DMS79 (cell line): ENCODE measurements at regions not wholly inside any gene's neighbourhood (a gene's known extent, or its start where the extent isn't known, plus 50 kb on each side); places are given as distances from the start of the nearest gene placed in this dataset.

Source experiments
- DNase-seq: peaks from one replicate; lab custom pipeline; 2025; lab: John Stamatoyannopoulos, UW

DNA sequence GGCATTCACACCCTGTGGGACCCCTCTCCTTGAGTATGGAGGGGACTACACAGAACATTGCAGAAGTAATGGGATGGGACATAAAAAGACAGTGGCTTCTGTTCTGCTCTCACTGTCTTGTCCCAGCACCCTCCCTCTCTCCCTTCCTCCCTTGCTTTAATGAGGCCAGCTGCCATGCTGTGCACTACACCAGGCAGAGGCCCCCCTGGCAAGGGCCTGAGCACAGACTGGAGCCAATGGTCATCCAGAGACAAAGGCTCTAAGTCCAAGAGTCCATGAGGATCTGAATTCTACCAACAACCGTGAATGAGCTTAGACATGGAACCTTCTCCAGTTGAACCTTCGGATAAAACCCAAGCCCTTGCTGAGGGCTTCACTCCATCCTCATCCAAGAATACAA is 263.0 kb downstream of the NDUFA10 start:
- no peak for DNase-seq

DNA sequence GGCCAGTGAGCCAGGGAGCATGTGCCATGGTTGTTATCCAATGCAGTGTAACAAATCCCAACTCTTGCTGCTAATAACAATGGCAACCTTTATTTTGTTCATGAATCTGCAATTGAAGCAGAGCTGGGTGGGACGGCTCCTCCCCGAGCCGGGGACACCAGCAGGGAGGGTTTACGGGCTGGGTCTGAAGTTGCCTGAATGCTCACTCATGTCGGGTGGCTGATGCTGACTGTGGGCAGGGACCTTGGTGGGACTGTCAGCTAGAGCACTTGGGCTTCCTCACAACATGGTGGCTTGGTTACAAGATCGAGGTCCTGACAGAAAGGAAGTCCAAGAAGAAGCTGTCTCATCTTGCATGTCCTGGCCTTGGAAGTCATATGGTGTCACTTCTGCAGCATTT is 264.5 kb downstream of the NDUFA10 start:
- no peak for DNase-seq

DNA sequence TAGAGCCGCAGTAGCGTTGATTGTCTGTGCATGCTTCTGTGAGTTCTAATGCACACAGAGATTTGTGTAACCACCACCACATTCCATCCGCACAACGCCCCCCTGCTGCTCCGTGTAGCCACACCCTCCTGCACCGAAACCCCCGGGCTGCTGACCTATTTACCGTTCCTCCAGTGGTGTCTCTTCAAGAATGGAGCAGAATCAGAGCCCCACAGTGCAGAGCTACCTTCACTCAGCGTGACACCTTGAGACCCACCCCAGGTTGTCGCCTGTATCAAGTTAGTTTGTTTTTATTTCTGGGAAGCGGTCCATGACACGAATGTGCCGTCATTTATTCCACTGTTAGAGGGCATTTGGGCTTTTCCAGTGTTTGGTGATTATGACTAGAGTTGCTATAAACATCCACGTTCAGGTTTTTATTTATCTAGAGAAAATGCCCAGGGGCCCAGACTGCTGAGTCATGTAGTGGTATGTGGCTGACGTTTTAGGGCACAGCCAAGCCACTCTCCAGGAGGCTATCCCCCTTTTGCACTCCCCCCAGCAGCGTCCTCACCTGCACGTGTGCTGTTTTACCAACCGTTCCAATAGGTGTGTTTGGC is 266.8 kb downstream of the NDUFA10 start:
- DNase-seq, result no peak

DNA sequence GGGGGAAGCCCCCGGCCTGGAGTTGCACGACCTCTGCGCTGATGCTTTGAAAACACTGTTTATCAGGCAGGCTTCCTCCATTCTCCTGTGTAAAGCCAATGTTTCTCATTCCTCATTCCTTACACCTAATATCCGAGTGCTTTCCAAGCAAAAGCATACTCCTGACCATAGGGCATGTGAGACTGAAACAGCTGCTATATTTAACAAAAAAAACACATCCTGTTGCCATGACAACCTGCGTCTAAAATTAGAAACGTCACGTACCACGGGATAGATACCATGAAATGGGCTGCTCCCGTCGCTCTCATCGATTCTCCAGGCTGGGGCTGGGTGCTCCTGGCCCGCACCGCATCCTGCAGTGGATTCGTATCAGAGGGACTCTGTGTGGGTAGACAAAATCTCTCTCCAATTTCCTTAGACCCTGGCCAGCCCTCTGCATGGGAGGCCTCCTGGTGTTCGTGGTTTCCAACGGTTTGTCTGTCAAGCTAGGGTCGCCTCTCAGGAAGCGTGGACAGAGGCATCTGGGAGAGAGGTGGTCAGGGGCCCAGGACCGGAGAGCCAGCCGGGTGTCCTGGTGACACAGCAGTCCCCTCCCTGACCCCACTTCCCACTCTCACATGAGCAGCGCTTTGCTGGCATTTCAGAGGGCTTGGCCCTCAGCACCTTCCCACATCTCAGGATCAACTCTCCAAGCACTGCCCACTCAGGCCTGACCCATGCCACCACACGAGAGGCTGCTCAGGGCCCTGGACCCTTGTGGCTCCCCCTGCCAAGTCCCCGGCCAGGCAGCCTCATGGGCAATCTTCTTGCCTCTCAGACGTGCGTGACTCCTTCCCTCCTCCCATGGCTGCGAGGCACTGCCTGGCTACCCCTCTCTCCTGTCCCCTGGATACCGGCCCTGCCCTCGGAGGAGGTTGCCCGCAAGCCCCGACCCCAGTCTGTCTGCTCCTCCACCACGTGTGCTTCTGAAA is 268.1 kb downstream of the NDUFA10 start:
- DNase-seq, result no peak

DNA sequence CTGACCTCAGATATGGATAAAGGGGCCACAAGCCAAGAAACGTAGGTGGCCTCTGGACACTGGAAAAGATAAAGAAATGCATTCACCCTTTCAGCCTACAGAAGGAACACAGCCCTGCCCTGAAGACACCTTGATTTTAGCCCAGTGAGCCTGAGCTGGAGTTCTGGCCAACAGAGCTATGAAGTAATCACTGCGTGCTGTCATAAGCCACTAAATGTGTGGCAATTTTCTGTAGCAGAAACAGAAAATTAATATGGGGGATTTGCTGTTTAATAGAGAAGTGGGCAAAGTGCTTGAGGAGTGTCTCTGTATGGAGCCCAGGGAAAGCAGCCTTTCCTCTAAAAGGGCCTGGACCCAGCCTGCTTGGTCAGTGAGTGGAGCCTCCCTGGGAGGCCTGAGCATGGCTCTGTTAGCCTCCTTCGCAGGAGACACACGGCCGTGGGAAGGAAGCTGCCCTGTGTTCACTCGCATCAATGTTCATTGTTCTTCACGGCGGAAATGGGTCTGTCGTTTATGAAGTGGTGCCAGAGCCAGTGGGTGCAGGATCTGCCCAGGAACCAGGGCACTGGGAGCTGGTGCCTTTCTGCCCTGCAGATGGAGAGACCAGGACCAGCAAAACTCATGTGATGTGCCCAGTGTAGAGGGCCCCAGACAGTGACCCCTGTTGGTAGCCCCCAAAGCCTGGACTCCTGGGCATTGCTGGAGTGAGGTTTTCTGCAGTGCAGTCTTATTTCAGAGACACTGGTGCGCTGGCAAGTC is 268.9 kb downstream of the NDUFA10 start:
- no peak for DNase-seq

DNA sequence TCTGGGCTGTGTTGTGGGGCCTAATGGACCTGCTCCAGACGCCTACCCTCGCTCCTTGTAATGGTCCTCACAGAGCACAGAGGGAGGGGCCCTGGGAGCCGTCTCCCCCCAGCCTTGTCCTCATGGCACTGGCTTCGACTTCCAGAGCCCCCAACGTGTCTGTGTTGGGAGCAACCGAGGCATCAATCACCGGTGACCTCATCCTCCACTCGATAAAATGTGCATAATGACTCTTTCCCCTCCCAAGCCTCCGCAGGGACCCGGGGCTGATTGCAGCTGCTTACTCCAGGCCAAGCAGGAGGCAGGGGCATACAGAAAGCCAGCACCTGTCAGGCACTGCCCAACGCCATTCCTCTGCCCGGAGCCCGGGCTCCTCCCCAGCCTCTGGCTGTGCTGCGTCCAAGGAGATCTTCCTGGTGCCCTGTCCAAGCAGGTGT is 271.7 kb downstream of the NDUFA10 start:
- DNase-seq, result no peak

DNA sequence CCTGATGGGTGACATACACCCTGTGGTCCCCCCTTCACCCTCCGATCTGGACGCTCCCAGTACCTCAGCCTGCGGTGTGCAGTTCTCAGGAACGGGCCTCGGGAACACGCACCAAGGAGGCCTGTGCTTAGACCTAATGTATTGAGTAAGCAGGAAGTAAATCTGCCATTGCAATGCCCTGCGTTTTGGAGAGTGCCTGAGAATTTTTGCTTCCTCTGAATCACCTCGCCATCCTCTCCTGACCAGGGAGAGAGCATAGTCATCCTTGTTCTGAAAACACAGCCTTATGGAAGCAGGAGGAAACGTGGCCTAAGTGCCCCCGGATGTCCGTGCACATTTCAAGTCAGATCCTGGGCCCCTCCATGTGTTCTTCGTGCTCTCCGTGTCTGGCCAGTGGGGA is 272.2 kb downstream of the NDUFA10 start:
- no peak for DNase-seq

DNA sequence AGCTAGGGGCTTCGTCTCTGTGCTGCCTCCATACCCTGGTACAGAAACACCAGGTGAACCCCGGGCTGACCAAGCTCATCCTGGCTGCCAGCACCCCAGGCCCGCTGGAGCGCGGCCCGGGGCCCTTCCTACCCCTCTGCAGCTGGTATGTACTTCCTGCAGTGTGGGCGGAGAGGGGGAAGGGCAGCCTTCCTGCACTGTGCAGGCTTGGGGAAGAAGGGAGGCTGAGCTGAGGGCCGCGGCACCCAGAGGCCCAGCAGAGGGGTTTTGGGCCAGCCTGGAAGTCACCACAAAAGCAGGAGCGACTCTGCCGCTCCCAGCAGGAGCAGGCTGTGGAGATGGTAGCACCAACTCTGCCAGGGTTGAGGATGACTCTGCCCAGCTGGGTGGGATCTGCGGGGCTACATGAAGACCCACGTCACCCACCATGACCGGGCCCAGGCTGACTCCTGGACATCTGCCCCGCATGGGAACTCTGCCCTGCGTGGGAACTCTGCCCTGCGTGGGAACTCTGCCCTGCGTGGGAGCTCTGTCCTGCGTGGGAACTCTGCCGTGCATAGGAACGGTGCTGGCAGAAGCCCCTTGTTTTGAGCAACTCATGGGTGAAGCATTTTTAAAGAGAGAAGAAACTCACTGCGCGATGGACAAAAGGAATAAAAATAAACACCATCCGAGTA is 273.3 kb downstream of the NDUFA10 start:
- DNase-seq, result no peak

DNA sequence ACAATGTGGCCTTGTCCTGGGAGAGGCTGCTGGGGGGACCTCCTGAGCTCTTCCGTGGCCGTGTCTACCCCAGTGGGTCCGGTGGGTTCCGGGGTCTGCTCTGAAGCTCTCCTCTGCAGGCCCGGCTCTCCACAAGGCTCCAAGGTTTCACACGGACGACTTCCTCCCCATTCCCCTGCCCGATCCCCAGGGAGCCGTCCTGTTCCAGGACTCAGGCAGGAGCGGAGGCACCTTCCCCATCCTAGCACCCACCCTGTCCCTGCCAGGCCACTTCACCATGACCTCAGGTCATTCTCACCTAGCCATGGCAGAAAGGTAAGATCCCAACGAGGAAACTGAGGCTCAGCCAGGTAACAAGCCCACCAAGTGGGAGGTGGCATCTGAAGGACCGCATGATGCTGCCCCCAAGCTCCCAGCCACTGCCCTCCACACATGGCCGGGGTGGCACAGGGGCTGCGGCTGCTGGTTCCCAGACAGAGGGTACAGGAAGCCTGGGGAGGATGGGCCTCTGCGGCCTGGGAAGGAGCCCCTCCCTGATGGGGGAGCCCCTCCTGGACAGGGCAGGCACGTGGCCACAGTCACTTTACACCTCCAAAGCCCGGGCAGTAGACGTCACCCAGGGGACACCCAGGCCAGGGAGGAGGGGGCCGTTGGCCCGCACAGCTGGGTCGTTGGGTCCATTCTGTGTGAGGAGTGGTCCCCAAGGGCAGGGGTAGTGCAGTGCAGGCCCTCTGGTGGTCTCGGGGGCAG is 274.0 kb downstream of the NDUFA10 start:
- no peak for DNase-seq

DNA sequence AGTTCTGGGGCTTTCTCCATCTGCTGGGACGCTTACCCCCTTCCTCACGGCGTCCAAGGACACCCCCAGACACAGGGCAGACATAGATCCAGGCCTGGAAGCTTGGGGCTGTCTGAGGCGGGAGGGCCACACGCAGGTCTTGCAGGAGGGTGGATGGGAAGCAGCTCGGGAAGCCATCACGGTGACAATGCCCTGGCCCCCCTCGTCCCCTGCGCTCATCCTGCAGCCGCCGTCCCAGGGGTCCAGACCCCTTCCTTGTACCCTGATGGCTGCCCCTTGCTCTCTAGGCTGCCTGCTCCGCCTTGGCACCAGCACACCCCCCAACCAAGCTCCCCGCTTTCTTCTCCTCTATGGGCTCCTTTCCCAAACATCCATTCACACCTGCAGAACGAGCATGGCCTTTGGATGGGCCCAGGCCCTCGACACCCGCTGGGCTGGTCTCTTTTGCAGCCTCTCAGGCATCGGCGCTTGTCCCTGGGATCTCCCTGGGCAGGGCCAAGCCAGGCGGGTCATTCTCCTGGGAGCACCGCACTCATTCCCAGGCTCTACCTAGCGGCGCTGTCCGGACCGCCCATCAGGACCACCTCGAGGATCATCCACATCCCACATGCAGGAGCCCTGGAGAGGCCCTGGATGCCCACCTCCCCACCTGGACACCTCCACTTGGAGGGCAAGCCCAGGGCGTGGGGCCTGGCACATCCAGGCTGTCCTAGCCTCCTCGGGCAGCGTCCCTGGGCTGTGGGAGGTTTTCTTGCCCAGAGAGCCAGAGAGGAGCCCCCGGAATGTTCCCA is 274.9 kb downstream of the NDUFA10 start:
- DNase-seq, result no peak

DNA sequence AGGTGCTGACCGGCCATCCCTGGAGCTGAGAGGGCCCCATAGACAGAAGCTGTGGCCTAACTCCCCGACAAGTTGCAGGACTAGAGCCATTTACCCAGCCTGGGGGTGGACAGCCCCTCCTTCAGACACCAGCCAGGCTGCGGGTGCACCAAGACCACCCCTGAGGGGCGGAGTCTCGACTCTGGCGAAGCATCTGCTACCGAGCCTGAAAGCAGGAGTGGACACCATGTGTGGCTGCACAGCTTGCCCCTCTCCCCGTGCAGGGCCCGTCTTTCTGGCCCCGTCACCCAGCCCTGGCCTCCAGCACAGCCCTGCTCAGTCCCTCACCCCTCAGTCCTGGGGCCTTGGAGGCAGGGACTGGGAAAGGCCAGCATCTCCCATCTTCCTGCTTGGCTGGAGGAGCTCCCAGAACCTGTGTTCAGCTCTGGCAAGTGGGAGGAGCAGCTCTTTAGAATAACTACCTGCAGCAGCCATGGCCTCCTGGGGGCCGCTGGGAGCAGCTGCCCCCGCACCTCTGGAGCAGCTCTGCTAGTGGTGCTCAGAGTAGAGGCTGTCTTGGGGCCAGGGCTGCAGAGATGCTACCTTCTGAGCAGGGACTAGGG is 275.8 kb downstream of the NDUFA10 start:
- DNase-seq, result no peak

DNA sequence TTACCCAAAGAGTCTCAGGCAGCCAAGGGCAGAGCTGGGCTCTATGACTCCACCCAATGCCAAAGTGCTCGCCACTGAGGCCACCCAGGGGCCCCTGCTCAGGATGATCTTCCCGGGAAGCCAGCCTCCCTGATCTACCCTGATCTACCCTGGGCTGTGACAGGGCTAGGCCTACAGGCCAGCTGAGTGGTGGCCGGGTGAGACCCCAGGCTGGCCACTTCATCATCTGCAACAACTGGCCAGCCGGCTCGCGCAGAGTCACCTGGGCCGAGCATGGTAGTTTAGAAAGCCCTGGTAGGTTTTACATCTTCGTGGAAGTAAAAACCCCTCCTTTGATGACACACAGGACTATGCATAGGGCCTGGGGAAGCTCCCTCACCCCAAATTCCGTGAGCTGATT is 276.3 kb downstream of the NDUFA10 start:
- no peak for DNase-seq

DNA sequence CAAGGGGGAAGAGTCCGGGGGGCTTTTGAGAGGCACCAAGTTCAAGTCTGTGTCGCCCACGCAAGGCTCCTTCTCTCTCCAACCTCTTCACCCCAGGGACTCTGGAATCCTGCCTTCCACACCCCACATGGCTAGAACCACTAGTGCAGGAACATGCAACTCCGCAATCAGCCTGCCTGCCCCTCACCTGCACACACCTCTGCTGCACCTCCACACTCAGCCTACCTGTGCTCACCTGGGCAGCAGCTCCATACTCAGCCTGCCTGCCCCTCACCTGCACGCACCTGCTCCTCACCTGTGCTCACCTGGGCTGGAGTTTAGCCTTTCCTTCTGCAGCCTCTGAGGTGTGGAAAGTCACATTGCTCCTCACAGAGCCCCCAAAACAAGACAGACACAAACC is 277.4 kb downstream of the NDUFA10 start:
- DNase-seq, result no peak

DNA sequence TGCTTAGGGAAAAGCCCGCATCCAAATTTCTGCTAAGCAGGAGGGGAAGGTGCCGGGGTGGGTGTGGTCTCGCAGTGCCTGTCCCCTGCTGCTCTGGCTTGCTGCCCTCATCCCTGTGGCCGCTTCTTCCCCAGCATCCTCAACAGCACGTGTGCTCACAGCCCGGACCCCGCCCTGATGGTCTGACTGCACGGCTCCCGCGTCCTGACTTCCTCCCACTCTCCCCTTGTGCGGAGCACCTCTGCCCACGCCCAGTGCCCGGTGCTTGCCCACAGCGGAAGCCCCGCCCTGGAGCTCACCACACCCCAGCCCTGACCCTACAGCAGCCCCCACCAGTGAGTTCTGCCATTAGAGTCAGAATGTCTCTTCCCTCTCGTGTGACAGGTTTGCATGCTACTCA is 277.9 kb downstream of the NDUFA10 start:
- no peak for DNase-seq

DNA sequence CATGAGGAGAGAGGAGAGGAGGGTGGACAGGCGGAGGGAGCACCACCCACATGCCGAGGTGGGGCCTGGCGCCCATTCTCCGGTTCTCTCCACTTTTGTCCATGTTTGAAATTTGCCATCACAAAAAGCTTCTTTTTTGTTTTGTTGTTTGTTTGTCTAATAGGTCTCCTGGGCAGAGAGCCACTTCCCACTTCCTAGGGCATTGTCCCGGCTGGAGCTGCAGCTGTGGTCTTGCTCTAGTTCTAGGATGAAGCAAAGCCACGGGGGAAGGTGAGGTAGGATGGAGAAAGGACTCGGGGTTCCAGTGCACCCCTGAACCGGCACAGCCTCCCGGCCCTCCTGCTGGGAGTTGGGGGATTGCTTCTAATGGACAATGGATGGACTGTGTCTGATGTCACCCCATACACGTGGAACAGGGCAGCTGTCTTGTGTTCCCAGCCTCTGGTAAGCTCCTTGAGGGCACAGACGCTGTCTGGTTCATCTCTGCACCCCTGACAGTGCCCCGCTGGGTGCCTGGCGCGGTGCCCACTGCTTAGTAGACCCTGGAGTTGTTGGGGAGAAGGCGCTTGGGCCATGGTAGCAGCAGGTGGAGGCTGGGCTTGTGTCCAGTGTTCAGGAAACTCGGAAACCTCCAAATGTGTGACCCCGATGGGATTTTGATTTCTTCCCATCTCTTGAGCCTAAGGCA is 278.4 kb downstream of the NDUFA10 start:
- no peak for DNase-seq

DNA sequence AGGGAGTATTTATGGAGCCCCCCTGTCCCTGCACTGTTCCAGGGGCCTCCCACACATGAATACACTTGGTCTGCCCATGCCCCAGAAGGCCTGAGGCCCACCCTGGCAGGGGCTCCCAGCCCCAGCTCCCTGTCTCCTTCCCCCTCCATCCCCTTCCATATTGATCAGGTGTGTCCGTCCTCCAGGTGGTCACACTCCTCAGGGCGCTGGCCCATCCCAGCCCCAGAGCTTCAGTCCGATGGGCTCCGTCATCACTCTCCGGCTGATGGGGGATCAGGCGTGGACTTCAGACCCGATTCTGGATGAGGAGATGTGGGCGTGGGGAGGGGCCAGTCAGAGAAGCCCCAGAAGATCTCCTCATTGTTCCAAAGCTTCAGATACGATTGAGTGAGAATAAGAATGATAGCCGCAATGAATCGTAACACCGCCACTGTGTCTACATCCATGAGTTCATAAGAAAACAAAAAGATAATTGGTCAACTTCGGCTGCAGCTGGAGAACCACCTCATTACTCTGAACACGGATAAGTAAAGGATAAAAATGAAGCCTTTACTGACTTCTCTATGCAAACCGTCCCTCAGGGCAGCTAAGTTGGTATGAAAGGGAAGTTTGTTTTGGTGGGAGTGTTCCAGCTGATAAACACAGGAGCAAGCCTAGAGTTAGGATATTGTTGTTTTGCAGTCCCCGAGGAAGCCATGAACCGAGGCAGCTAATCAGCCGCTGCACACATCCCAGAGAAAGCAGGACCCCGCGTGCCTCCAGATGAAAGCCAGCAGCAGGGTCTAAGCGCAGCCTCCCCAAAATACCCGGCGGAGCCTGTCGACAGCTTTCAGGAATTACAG is 279.5 kb downstream of the NDUFA10 start:
- no peak for DNase-seq

DNA sequence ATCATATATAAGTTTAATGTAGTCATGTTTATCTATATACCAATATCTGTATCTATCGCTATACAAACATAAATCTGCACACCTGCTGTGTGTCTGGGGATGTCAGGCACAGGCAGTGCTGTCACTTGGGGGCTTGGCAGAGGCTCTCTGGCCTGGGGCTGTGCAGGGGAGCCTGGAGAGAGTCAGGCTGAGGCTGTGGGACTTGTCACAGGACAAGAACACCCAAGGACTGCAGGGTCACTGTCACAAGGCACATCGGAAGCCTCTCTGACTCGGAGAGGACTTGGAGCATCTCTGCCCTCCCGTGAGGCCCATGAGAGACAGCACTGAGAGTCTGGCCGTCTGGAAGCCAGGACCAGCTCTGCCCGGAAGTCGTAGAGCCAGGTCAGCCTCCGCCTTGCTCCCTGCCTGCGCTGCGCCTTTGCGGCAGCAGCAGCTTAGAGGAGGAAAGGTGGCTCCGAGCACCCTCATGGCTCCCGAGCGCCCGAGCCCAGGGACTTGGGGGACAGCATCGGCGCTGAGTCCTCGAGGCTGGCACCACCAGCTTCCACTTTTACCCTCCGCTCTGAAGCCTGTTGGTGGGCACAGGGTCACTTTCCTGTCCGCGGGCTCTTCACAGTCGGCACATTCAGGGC is 280.3 kb downstream of the NDUFA10 start:
- no peak for DNase-seq

DNA sequence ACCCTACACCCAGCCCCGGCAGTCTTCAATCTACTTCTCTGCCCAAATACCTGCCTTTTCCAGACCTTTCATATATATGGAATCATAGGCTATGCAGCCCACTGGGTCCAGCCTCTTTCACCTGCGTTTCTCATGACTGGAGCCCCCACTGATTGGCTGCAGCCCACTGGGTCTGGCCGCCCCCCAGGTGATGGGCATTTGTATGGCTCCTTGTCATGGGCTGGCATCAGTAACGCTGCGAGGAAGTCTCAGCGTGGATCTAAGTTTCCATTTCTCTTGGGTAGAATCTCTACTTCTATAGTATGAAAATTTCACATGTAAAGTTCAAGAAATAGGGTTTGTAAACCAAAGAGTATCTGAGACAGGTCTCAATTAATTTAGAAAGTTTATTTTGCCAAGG is 281.9 kb downstream of the NDUFA10 start:
- no peak for DNase-seq
